ENCODE measurements at regions not wholly inside any gene's neighbourhood (a gene's known extent, or its start where the extent isn't known, plus 50 kb on each side); places are given as distances from the start of the nearest gene placed in this dataset.

- TF ChIP-seq CTCF (IDR thresholded peaks at IDR 0.05) (no peak), POLR2A (IDR thresholded peaks at IDR 0.05) (no peak)
Measured at GRCh38 chrX:20802036-20802435, 535.3 kb upstream of the RPS6KA3 start.
